Dendritic cell treated with granulocyte-macrophage colony-stimulating factor and Interleukin-4, amounts not matched to agents 40 ng/mL and 50 ng/mL, for 4 days (primary cell): ENCODE measurements at regions not wholly inside any gene's neighbourhood (a gene's known extent, or its start where the extent isn't known, plus 50 kb on each side); places are given as distances from the start of the nearest gene placed in this dataset.

Experiments
- H3K27ac Mint-ChIP-seq: one replicate; pipeline ENCODE4 v1.8.0; 2022; ENCODE audit warnings: mild to moderate bottlenecking, mixed read lengths
- H3K27me3 Mint-ChIP-seq: one replicate; pipeline ENCODE4 v1.8.0; 2022; ENCODE audit warnings: mild to moderate bottlenecking, mixed read lengths
- H3K36me3 Mint-ChIP-seq: one replicate; pipeline ENCODE4 v1.8.0; 2022; ENCODE audit warnings: low read depth, mixed read lengths
- H3K4me1 Mint-ChIP-seq: one replicate; pipeline ENCODE4 v1.8.0; 2022; ENCODE audit warnings: low read depth, mixed read lengths
- H3K4me3 Mint-ChIP-seq: one replicate; pipeline ENCODE4 v1.8.0; 2022; ENCODE audit warnings: mild to moderate bottlenecking, moderate library complexity, mixed read lengths
- H3K9me3 Mint-ChIP-seq: one replicate; pipeline ENCODE4 v1.8.0; 2022; ENCODE audit warnings: mixed read lengths
- intact Hi-C: fragments of 100-400 bp; cut with micrococcal nuclease; formaldehyde crosslinking; loops from one replicate; pipeline ENCODE4 v1.15.0; 2022

- Mint-ChIP-seq H3K27ac (no peak overlapping the region), H3K9me3 (no peaks in the 10 kb centered on the region), H3K36me3 (no peaks in the 10 kb centered on the region), H3K27me3 (peaks cover 3% of the 10 kb centered on the region), H3K4me1 (peaks cover 41% of the 10 kb centered on the region), H3K4me3 (no peak overlapping the region)
- intact Hi-C loops: loop anchor here (10.0 kb wide), 1 partner anchor 698 kb away; the partner anchor contains the start of gene CDKN1B
Observed at GRCh38 chr12:12016284-12017100, 54.2 kb upstream of the BCL2L14 start.

GRCh38 chr12:12017135-12017581 is 53.6 kb upstream of the BCL2L14 start:
- Mint-ChIP-seq H3K4me3 (no peak overlapping the region), H3K4me1 (peaks cover 41% of the 10 kb centered on the region), H3K9me3 (no peaks in the 10 kb centered on the region)

GRCh38 chr12:12017798-12018197 is 52.9 kb upstream of the BCL2L14 start:
- peaks cover 41% of the 10 kb centered on the region for H3K4me1 Mint-ChIP-seq
- intact Hi-C loops: loop anchor here (10.0 kb wide), 1 partner anchor 697 kb away; the partner anchor contains the start of gene CDKN1B
- H3K36me3 Mint-ChIP-seq: no peaks in the 10 kb centered on the region
- H3K9me3 Mint-ChIP-seq: no peaks in the 10 kb centered on the region
- H3K27me3 Mint-ChIP-seq: peaks cover 3% of the 10 kb centered on the region
- H3K4me3 Mint-ChIP-seq: no peak overlapping the region
- peak overlapping the region; percentile 49 for H3K27ac Mint-ChIP-seq

More at GRCh38 chr12:12017135-12017581, 53.6 kb upstream of the BCL2L14 start:
- H3K27ac Mint-ChIP-seq: no peak overlapping the region
- peaks cover 3% of the 10 kb centered on the region for H3K27me3 Mint-ChIP-seq
- H3K36me3 Mint-ChIP-seq: no peaks in the 10 kb centered on the region
- intact Hi-C loops: loop anchor here (10.0 kb wide), 1 partner anchor 698 kb away; the partner anchor contains the start of gene CDKN1B

- intact Hi-C loops: loop anchor here (10.0 kb wide), 1 partner anchor 696 kb away; the partner anchor contains the start of gene CDKN1B
- Mint-ChIP-seq H3K36me3 (no peaks in the 10 kb centered on the region), H3K27me3 (peaks cover 4% of the 10 kb centered on the region), H3K9me3 (no peaks in the 10 kb centered on the region), H3K4me1 (peaks cover 44% of the 10 kb centered on the region), H3K27ac (no peak overlapping the region), H3K4me3 (no peak overlapping the region)
Observed at GRCh38 chr12:12018454-12018853, 52.3 kb upstream of the BCL2L14 start.

- no peaks in the 10 kb centered on the region for H3K36me3 Mint-ChIP-seq
- H3K4me3 Mint-ChIP-seq: no peak overlapping the region
- intact Hi-C loops: loop anchor here (10.0 kb wide), 1 partner anchor 695 kb away; the partner anchor contains the start of gene CDKN1B
- H3K27ac Mint-ChIP-seq: no peak overlapping the region
- peaks cover 53% of the 10 kb centered on the region for H3K4me1 Mint-ChIP-seq
- H3K27me3 Mint-ChIP-seq: peaks cover 8% of the 10 kb centered on the region
- no peaks in the 10 kb centered on the region for H3K9me3 Mint-ChIP-seq
Observed at GRCh38 chr12:12019881-12020280, 50.9 kb upstream of the BCL2L14 start.

GRCh38 chr12:12020762-12021161 is 50.0 kb upstream of the BCL2L14 start:
- H3K27ac Mint-ChIP-seq: no peak overlapping the region
- no peaks in the 10 kb centered on the region for H3K9me3 Mint-ChIP-seq
- no peaks in the 10 kb centered on the region for H3K36me3 Mint-ChIP-seq
- peaks cover 9% of the 10 kb centered on the region for H3K27me3 Mint-ChIP-seq
- intact Hi-C loops: no loop called here
- H3K4me1 Mint-ChIP-seq: peaks cover 56% of the 10 kb centered on the region
- no peak overlapping the region for H3K4me3 Mint-ChIP-seq
